Mesothelial cell of epicardium (in vitro differentiated cells): ENCODE measurements at regions not wholly inside any gene's neighbourhood (a gene's known extent, or its start where the extent isn't known, plus 50 kb on each side); places are given as distances from the start of the nearest gene placed in this dataset.

Source experiments
- DNase-seq, 2 experiments: peaks; one replicate each; pipeline ENCODE4 v3.0.0; 2021; ENCODE audit warnings: low spot score in 2 of 2; ENCODE audit not compliant: unreplicated experiment in 2 of 2
- H3K27ac Mint-ChIP-seq: 2 replicates; pipeline ENCODE4 v1.8.0; 2021; ENCODE audit warnings: mixed read lengths
- H3K27me3 Mint-ChIP-seq: 2 replicates; pipeline ENCODE4 v1.8.0; 2021; ENCODE audit warnings: low read depth, mixed read lengths
- H3K36me3 Mint-ChIP-seq: 2 replicates; pipeline ENCODE4 v1.8.0; 2021; ENCODE audit warnings: mixed read lengths
- H3K4me1 Mint-ChIP-seq: 2 replicates; pipeline ENCODE4 v1.8.0; 2021; ENCODE audit warnings: mixed read lengths
- H3K4me3 Mint-ChIP-seq: 2 replicates; pipeline ENCODE4 v1.8.0; 2021; ENCODE audit warnings: mild to moderate bottlenecking, moderate library complexity, mixed read lengths
- H3K9me3 Mint-ChIP-seq: 2 replicates; pipeline ENCODE4 v1.8.0; 2021; ENCODE audit warnings: mixed read lengths
- TF ChIP-seq, protein P1 (sequence below): fragments of 200-600 bp; sonication (generic); IDR thresholded peaks from one replicate; pipeline ENCODE4 v1.5.0; 2021; ENCODE audit warnings: antibody characterized with exemption; ENCODE audit not compliant: unreplicated experiment

DNA sequence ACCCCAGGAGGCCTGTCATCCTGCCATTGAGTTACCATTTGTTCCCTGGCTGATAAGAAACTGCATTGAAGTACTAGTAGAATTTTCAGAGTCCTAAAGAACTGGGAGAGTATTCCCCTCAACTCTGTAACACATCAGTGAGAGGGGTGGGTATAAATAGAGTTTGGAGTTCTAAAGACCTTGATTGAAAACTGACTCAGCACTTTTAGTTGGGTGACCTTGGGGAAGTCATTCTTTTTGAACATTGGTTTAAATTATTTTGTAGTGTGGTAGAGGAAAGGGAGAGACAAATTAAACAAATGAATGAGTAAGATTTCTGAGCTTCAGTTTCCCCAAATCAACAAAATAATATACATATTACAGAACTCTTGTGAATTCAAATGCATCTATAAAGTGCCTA, 344.5 kb upstream of the THBS1 start:
- Mint-ChIP-seq H3K27ac (no peak overlapping the region), H3K9me3 (peaks cover 8% of the 10 kb centered on the region), H3K4me3 (no peak overlapping the region), H3K4me1 (peaks cover 14% of the 10 kb centered on the region), H3K27me3 (no peaks in the 10 kb centered on the region), H3K36me3 (no peaks in the 10 kb centered on the region)
- TF ChIP-seq, protein P1, sequence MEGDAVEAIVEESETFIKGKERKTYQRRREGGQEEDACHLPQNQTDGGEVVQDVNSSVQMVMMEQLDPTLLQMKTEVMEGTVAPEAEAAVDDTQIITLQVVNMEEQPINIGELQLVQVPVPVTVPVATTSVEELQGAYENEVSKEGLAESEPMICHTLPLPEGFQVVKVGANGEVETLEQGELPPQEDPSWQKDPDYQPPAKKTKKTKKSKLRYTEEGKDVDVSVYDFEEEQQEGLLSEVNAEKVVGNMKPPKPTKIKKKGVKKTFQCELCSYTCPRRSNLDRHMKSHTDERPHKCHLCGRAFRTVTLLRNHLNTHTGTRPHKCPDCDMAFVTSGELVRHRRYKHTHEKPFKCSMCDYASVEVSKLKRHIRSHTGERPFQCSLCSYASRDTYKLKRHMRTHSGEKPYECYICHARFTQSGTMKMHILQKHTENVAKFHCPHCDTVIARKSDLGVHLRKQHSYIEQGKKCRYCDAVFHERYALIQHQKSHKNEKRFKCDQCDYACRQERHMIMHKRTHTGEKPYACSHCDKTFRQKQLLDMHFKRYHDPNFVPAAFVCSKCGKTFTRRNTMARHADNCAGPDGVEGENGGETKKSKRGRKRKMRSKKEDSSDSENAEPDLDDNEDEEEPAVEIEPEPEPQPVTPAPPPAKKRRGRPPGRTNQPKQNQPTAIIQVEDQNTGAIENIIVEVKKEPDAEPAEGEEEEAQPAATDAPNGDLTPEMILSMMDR = no peak
- DNase-seq = no peak

DNA sequence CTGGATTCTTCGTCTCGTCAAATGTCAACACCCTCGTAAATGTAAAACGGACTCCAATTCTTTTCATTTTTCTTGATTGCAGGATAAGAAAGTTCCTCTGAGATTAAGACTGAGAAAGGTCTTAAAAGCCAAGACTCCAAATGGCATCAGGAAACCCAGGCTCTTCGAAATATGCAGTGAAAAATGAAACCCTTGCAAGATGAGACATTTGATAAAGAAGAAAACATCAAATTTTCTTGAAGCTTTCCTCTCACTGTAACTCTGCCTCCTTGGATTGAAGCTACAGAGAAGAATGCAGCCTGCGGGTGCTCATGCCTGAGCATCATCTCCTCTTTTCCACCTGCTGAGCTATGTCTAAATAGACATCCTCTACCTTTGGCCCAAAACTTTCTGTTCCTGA, 342.4 kb upstream of the THBS1 start:
- Mint-ChIP-seq H3K9me3 (peaks cover 8% of the 10 kb centered on the region), H3K4me1 (peaks cover 2% of the 10 kb centered on the region), H3K27ac (no peak overlapping the region), H3K4me3 (no peak overlapping the region), H3K27me3 (no peaks in the 10 kb centered on the region), H3K36me3 (no peaks in the 10 kb centered on the region)
- TF ChIP-seq, protein P1 = no peak
- DNase-seq = no peak

DNA sequence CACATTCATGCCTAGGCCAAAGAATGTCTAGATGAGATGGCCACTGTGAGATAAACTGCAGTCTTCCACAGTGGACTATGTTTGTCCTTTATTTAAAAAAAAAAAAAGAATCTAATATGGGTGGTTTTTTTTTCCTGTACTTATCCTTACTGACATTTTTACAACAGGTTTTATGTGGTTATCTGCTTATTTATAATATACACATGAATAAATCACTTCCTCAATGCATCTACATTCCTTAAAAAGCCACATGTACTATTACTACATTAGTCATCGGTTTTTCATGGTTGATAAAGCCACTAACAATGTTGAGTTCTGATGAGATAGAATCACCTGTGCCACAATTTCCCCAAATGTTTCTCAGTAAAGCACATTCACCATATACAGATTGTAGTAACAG, 341.3 kb upstream of the THBS1 start:
- no peak for DNase-seq
- H3K27ac Mint-ChIP-seq = no peak overlapping the region
- peaks cover 2% of the 10 kb centered on the region for H3K4me1 Mint-ChIP-seq
- no peak overlapping the region for H3K4me3 Mint-ChIP-seq
- peaks cover 8% of the 10 kb centered on the region for H3K9me3 Mint-ChIP-seq
- TF ChIP-seq, protein P1 = no peak
- no peaks in the 10 kb centered on the region for H3K27me3 Mint-ChIP-seq
- H3K36me3 Mint-ChIP-seq = no peaks in the 10 kb centered on the region

DNA sequence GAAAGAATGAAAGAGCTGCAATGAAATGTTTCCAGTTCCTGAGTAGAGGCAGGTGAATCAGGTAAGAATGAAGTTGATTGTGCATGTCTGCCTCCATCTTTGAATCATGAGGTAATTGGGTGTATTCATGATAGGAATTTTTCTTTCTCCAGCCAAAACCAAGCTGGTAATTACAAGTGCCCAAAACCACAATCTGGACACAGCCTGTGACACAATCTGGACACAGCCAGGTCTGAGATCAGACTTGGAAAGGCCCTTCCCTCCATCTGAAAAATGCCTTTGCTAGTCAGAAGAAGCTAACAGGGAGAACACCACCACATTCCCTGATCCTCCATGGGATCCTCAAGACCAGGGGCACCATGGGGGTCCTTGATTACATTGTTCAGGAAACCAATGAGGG, 338.5 kb upstream of the THBS1 start:
- no peak for DNase-seq
- Mint-ChIP-seq H3K4me1 (peaks cover 2% of the 10 kb centered on the region), H3K27ac (no peak overlapping the region), H3K9me3 (peaks cover 8% of the 10 kb centered on the region), H3K4me3 (no peak overlapping the region), H3K27me3 (no peaks in the 10 kb centered on the region), H3K36me3 (no peaks in the 10 kb centered on the region)
- TF ChIP-seq, protein P1 = no peak

DNA sequence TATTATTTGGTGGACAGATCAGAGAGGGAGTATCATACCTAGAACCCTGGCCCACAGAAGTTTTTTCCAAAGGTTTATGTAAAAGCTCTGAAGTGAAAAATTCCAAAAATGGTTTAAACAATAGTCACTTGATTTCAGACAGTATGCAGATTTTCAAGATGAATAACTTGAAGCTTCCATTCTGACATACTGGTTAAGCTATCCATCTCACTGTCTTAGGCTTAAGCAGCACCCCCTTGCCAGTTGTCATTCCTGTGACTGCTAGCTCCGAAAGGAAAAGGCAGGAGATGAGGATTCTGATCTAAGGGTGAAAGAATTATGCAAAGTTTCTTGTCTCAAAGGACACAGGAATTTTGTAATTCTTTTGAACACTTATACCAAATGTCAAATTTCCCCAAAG, 337.5 kb upstream of the THBS1 start:
- no peak overlapping the region for H3K4me3 Mint-ChIP-seq
- H3K27me3 Mint-ChIP-seq = no peaks in the 10 kb centered on the region
- DNase-seq = no peak
- H3K36me3 Mint-ChIP-seq = no peaks in the 10 kb centered on the region
- H3K4me1 Mint-ChIP-seq = peaks cover 2% of the 10 kb centered on the region
- H3K27ac Mint-ChIP-seq = no peak overlapping the region
- peaks cover 8% of the 10 kb centered on the region for H3K9me3 Mint-ChIP-seq
- TF ChIP-seq, protein P1 = no peak

DNA sequence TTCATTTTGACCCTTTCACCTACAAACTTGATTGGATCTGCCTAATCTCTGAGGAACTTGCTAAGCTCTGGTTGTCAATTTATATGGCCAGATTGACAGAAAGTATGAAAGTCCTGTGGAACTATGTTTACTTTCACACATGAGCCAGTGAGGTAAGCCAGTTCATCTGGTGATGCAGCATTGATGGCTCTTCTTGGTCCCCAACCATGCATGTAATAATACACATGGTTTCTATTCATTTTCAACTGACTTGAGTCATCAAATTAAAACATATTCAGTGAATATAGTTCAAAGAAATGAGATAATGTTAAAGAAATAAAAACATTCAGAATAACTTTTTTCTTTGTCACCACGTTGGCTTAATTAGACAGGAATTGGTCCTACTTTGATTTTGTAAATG, 336.1 kb upstream of the THBS1 start:
- H3K27me3 Mint-ChIP-seq = no peaks in the 10 kb centered on the region
- H3K36me3 Mint-ChIP-seq = no peaks in the 10 kb centered on the region
- no peak overlapping the region for H3K27ac Mint-ChIP-seq
- TF ChIP-seq, protein P1 = no peak
- DNase-seq = no peak
- H3K9me3 Mint-ChIP-seq = peaks cover 8% of the 10 kb centered on the region
- no peaks in the 10 kb centered on the region for H3K4me1 Mint-ChIP-seq
- H3K4me3 Mint-ChIP-seq = no peak overlapping the region
